Activated T-helper 1 cell treated with Interleukin-2 at 50 U/mL for 16 hours (primary cell): ENCODE measurements at regions not wholly inside any gene's neighbourhood (a gene's known extent, or its start where the extent isn't known, plus 50 kb on each side); places are given as distances from the start of the nearest gene placed in this dataset.
"Not testable (repeated sequence)": the region's sequence is repeated elsewhere in the genome, so short reads cannot be mapped to it uniquely, and the experiment has no call there.

Source experiments
- DNase-seq: peaks from one replicate; pipeline ENCODE4 v3.0.0-alpha.2; 2020; ENCODE audit warnings: low read depth

- DNase-seq: no peak
Observed at GRCh38 chr11:81278991-81279390, 1454.7 kb downstream of the FAM181B start.

- DNase-seq: no peak
Observed at GRCh38 chr11:81270686-81271085, 1463.0 kb downstream of the FAM181B start.

- no peak for DNase-seq
Observed at GRCh38 chr11:81267246-81267645, 1466.4 kb downstream of the FAM181B start.

- DNase-seq: no peak
Observed at GRCh38 chr11:81259471-81259870, 1474.2 kb downstream of the FAM181B start.

GRCh38 chr11:81255895-81256294 is 1477.8 kb downstream of the FAM181B start:
- DNase-seq: no peak

GRCh38 chr11:81253244-81253643 is 1480.4 kb downstream of the FAM181B start:
- no peak for DNase-seq

GRCh38 chr11:81246941-81247340 is 1486.7 kb downstream of the FAM181B start:
- DNase-seq: no peak

GRCh38 chr11:81245791-81246190 is 1487.9 kb downstream of the FAM181B start:
- no peak for DNase-seq

GRCh38 chr11:81241672-81242275 is 1491.9 kb downstream of the FAM181B start:
- no peak for DNase-seq

- DNase-seq: no peak
Observed at GRCh38 chr11:81237139-81237538, 1496.5 kb downstream of the FAM181B start.

- not testable (repeated sequence) for DNase-seq
Observed at GRCh38 chr11:81227409-81227808, 1506.3 kb downstream of the FAM181B start.

- DNase-seq: no peak
Observed at GRCh38 chr11:81224396-81224795, 1509.3 kb downstream of the FAM181B start.

GRCh38 chr11:81222491-81222890 is 1511.2 kb downstream of the FAM181B start:
- DNase-seq: no peak

- no peak for DNase-seq
Observed at GRCh38 chr11:81220146-81220895, 1513.3 kb downstream of the FAM181B start.

- no peak for DNase-seq
Observed at GRCh38 chr11:81219661-81220060, 1514.0 kb downstream of the FAM181B start.

- DNase-seq: no peak
Observed at GRCh38 chr11:81218440-81218839, 1515.2 kb downstream of the FAM181B start.

GRCh38 chr11:81211050-81211449 is 1522.6 kb downstream of the FAM181B start:
- DNase-seq: no peak

- DNase-seq: no peak
Observed at GRCh38 chr11:81207421-81208054, 1526.1 kb downstream of the FAM181B start.

GRCh38 chr11:81203876-81204275 is 1529.8 kb downstream of the FAM181B start:
- no peak for DNase-seq

- DNase-seq: no peak
Observed at GRCh38 chr11:81197396-81197795, 1536.3 kb downstream of the FAM181B start.

GRCh38 chr11:81192516-81192915 is 1541.1 kb downstream of the FAM181B start:
- no peak for DNase-seq

- DNase-seq: no peak
Observed at GRCh38 chr11:81190546-81190945, 1543.1 kb downstream of the FAM181B start.

GRCh38 chr11:81187033-81187432 is 1546.6 kb downstream of the FAM181B start:
- not testable (repeated sequence) for DNase-seq
